ENCODE measurements at regions not wholly inside any gene's neighbourhood (a gene's known extent, or its start where the extent isn't known, plus 50 kb on each side); places are given as distances from the start of the nearest gene placed in this dataset.

- TF ChIP-seq CTCF (IDR thresholded peaks at IDR 0.05; ENCODE audit: poor library complexity): no peak
- no peak for TF ChIP-seq EZH2 (IDR thresholded peaks at IDR 0.05; ENCODE audit: borderline replicate concordance)
Observed at GRCh38 chr13:97116754-97117153, 105.4 kb upstream of the MBNL2 start.

All from hepatocyte (in vitro differentiated cells).